ENCODE measurements at regions not wholly inside any gene's neighbourhood (a gene's known extent, or its start where the extent isn't known, plus 50 kb on each side); places are given as distances from the start of the nearest gene placed in this dataset.

GRCh38 chr7:12741951-12742575, 54.6 kb downstream of the ARL4A start:
- DNase-seq = peak; percentile 77

- DNase-seq = no peak
Observed at GRCh38 chr7:12746211-12746610, 58.8 kb downstream of the ARL4A start.

- no peak for DNase-seq
Observed at GRCh38 chr7:12747687-12748306, 60.4 kb downstream of the ARL4A start.

- no peak for DNase-seq
Observed at GRCh38 chr7:12749069-12749468, 61.6 kb downstream of the ARL4A start.

- DNase-seq = no peak
Observed at GRCh38 chr7:12749746-12750145, 62.3 kb downstream of the ARL4A start.

- DNase-seq = no peak
Observed at GRCh38 chr7:12751764-12752163, 64.3 kb downstream of the ARL4A start.

GRCh38 chr7:12754179-12754578, 66.7 kb downstream of the ARL4A start:
- DNase-seq = no peak

GRCh38 chr7:12756821-12757220, 69.4 kb downstream of the ARL4A start:
- no peak for DNase-seq

GRCh38 chr7:12757443-12757842, 70.0 kb downstream of the ARL4A start:
- no peak for DNase-seq

- no peak for DNase-seq
Observed at GRCh38 chr7:12759151-12759550, 71.7 kb downstream of the ARL4A start.

- no peak for DNase-seq
Observed at GRCh38 chr7:12761111-12761510, 73.7 kb downstream of the ARL4A start.

- no peak for DNase-seq
Observed at GRCh38 chr7:12761691-12762090, 74.3 kb downstream of the ARL4A start.

- DNase-seq = no peak
Observed at GRCh38 chr7:12764458-12764891, 77.0 kb downstream of the ARL4A start.

GRCh38 chr7:12765431-12766100, 78.1 kb downstream of the ARL4A start:
- no peak for DNase-seq

GRCh38 chr7:12766416-12766815, 79.0 kb downstream of the ARL4A start:
- DNase-seq = no peak

- no peak for DNase-seq
Observed at GRCh38 chr7:12768948-12769347, 81.5 kb downstream of the ARL4A start.

GRCh38 chr7:12769444-12769843, 82.0 kb downstream of the ARL4A start:
- no peak for DNase-seq

- DNase-seq = no peak
Observed at GRCh38 chr7:12770227-12770975, 83.0 kb downstream of the ARL4A start.

GRCh38 chr7:12771378-12771877, 84.0 kb downstream of the ARL4A start:
- DNase-seq = no peak

- DNase-seq = no peak
Observed at GRCh38 chr7:12772768-12773167, 85.3 kb downstream of the ARL4A start.

- no peak for DNase-seq
Observed at GRCh38 chr7:12777257-12777656, 89.8 kb downstream of the ARL4A start.

GRCh38 chr7:12779947-12780346, 92.5 kb downstream of the ARL4A start:
- no peak for DNase-seq

- no peak for DNase-seq
Observed at GRCh38 chr7:12783421-12784095, 96.1 kb downstream of the ARL4A start.
